ENCODE measurements at regions not wholly inside any gene's neighbourhood (a gene's known extent, or its start where the extent isn't known, plus 50 kb on each side); places are given as distances from the start of the nearest gene placed in this dataset.
A peak's percentile ranks its signal among the peaks of the same experiment; 100 is the strongest.

DNA sequence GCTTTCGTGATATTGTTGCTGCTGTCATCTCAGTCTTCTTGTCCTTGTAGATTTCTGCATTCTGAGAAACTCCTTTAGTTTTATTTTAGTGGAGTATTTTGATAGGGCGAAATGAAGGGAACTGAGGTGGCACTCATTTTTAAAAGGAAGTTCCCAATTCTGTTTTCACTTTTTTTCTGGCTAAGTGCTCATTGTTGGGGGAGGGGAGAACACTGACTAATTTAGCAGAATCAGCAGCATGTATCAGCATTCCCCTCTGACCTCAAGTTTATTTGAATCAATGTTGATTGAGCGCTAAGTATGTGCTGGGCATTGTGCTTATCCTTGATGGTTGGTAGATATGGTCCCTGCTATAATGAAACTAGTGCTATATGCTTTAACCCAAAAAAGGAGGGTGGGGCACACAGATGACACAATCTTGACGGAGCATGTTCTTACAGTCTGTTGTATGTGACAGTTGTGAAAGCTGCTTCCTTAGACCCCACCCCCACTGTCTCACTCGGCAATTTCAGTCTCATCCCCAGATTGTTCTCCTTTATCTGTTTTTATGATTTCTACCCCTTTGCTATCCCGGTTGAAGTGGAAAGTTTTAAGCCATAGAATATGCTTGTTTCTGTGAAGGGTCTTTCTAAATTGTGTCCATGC lies 262.4 kb downstream of the SOX4 start:
- Histone ChIP-seq H3K27ac (peak overlapping the region; percentile 52), H3K9ac (no peak overlapping the region; the same call in 1 of the 2 replicates), H3K36me3 (no peaks in the 10 kb centered on the region), H3K9me3 (no peaks in the 10 kb centered on the region; the same call in 1 of the 2 replicates), H3K4me1 (peaks cover 61% of the 10 kb centered on the region), H4K20me1 (no peaks in the 10 kb centered on the region), H3K27me3 (no peaks in the 10 kb centered on the region), H3K4me3 (no peak overlapping the region), H3K4me2 (peak overlapping the region; percentile 78)
- no peak for TF ChIP-seq Cebpa-rat (IDR thresholded peaks at IDR 0.05)

DNA sequence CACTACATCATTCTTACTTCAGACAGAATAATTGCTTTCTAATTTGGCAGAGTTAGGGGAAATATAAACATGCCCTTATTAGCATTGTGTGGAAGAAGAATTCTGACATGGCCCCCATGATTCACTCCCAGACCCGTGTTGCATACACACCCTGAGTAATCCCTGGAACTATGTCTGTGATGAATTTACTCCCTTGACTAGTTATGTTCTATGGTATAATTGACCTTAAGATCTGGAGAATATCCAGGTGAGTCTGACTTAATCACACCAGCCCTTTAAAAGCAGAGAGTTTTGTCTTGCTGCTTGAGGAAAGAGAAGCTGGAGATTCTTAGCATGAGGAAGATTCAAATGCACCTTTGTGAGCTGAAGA lies 262.9 kb downstream of the SOX4 start:
- H3K27ac ChIP-seq: peak overlapping the region; percentile 52
- H4K20me1 ChIP-seq: no peaks in the 10 kb centered on the region
- H3K36me3 ChIP-seq: no peaks in the 10 kb centered on the region
- peak overlapping the region; percentile 78 for H3K4me2 ChIP-seq
- peaks cover 5% of the 10 kb centered on the region for H3K9me3 ChIP-seq
- no peak for TF ChIP-seq Cebpa-rat (IDR thresholded peaks at IDR 0.05)
- H3K27me3 ChIP-seq: no peaks in the 10 kb centered on the region
- H3K4me1 ChIP-seq: peaks cover 66% of the 10 kb centered on the region
- H3K4me3 ChIP-seq: no peak overlapping the region
- no peak overlapping the region; the same call in 1 of the 2 replicates for H3K9ac ChIP-seq

DNA sequence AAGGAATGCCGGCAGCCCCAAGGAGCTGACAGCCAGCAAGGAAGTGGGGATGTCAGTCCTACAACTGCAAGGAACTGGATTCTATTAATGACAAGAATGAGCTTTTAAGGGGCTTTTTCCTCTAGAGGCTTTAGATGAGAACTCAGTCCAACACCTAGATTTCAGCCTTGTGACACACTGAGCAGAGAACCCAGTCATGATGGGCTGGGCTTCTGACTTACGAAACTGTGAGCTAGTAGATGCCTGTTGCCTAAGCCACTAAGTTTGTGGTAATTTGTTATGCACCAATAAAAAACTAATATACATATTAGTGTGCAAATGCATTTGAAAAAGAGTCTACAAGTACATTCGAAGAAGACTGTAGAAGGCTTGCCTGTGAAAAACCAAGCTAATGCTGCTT lies 263.3 kb downstream of the SOX4 start:
- Histone ChIP-seq H3K4me2 (peak overlapping the region; percentile 78), H3K36me3 (no peaks in the 10 kb centered on the region), H3K9ac (no peak overlapping the region; the same call in 1 of the 2 replicates), H3K4me1 (peaks cover 70% of the 10 kb centered on the region), H3K4me3 (no peak overlapping the region), H3K27ac (peak overlapping the region; percentile 52), H3K9me3 (peaks cover 9% of the 10 kb centered on the region), H3K27me3 (no peaks in the 10 kb centered on the region), H4K20me1 (no peaks in the 10 kb centered on the region)
- TF ChIP-seq Cebpa-rat (IDR thresholded peaks at IDR 0.05): no peak

DNA sequence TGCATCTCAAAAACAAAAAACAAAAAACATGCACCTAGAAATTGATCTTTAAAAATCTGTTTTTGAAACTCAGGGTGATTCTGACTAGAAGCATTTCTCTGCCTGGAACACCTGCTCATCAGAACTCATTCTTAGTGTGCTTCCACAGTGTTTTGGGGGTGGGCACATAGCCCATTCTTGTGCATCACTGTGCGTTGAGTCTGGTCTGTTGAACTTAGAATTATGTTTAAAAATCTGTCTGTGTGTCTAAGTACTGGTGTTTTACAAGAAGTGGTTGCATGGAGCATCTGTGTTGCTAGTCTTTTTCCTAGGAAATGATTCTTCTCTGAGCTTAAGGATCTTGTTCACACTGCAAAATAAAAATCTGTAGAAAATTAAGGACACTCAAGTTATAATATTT lies 264.5 kb downstream of the SOX4 start:
- H3K9ac ChIP-seq: peak overlapping the region; percentile 3; the same call in 1 of the 2 replicates
- peak overlapping the region; percentile 72; the same call in 1 of the 2 replicates for H3K27ac ChIP-seq
- peak overlapping the region; percentile 78 for H3K4me2 ChIP-seq

DNA sequence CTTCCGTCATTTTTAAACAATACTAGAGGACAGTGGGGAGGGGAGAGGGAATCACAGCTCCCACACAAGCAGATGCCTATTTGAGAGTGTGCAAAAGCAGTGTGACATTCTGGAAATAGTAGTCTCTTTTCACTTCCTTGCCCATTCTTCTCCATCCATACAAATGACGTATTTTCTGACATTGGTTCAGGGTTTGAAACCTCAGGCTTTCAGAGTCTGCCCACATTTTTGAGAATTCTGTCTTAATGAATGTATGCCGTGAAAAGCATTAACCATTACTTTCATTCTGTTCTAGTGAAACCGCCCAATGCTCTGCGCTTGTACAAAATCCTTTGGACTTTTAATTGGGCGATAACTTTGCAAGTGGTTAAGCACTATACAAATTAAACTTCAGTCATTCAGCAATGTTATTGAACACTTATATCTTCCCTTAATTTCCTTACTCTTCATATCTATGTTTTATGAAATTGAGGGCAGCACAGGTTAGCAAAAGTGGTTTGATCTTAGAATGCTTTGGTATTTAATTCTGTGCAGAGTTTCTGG lies 265.7 kb downstream of the SOX4 start:
- Histone ChIP-seq H3K9ac (no peak overlapping the region; the same call in 1 of the 2 replicates), H3K27ac (peak overlapping the region; percentile 72), H3K4me1 (peaks cover 87% of the 10 kb centered on the region), H4K20me1 (no peaks in the 10 kb centered on the region), H3K27me3 (no peaks in the 10 kb centered on the region), H3K9me3 (peaks cover 33% of the 10 kb centered on the region), H3K4me2 (peak overlapping the region; percentile 78), H3K4me3 (no peak overlapping the region), H3K36me3 (no peaks in the 10 kb centered on the region; the same call in 1 of the 2 replicates)
- no peak for TF ChIP-seq Cebpa-rat (IDR thresholded peaks at IDR 0.05)

More for the DNA sequence above, 264.5 kb downstream of the SOX4 start:
- Histone ChIP-seq H3K4me1 (peaks cover 82% of the 10 kb centered on the region), H3K27me3 (no peaks in the 10 kb centered on the region), H4K20me1 (no peaks in the 10 kb centered on the region), H3K36me3 (no peaks in the 10 kb centered on the region; the same call in 1 of the 2 replicates), H3K9me3 (peaks cover 21% of the 10 kb centered on the region), H3K4me3 (no peak overlapping the region)
- no peak for TF ChIP-seq Cebpa-rat (IDR thresholded peaks at IDR 0.05)

DNA sequence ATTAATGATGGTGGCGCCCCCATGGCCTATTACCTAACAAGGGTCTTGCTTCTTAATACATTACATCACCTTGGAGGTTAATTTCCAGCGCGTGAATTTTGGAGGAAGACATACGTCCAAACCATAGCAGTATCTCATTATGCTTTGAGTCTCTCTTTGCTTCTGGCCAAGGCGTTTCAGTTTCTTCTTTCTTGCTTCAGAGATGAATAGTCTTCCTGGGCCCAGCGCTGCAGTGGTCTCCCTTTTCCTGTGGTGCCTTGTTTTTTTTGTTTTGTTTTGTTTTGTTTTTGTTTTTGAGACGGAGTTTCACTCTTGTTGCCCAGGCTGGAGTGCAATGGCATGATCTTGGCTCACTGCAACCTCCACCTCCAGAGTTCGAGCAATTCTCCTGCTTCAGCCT lies 268.4 kb downstream of the SOX4 start:
- Histone ChIP-seq H3K9ac (no peak overlapping the region), H3K36me3 (peaks cover 6% of the 10 kb centered on the region; the same call in 1 of the 2 replicates), H3K27ac (peak overlapping the region; percentile 51; the same call in 1 of the 2 replicates), H3K4me2 (peak overlapping the region; percentile 78; the same call in 1 of the 2 replicates), H3K9me3 (peaks cover 54% of the 10 kb centered on the region), H4K20me1 (no peaks in the 10 kb centered on the region), H3K27me3 (no peaks in the 10 kb centered on the region), H3K4me1 (peaks cover 66% of the 10 kb centered on the region), H3K4me3 (no peak overlapping the region)
- TF ChIP-seq Cebpa-rat (IDR thresholded peaks at IDR 0.05): no peak

DNA sequence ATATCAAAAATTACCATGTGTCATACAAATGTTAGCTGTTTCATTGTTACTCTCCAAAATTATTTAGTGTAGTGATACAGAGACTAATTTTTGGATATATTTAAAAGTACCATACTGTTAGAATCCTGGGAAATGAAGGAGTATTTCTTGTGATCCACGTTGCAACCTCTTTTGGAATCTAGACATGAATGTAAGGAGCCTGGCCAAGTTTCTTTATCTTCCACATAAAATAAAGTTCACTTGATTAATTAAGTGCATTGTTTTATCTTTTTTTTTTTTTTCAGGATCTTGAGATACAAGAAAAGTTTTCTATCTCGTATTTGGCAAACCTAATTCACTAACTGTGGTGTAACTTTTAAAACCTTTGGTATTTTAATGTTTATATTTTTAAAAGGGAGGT lies 270.7 kb downstream of the SOX4 start:
- Histone ChIP-seq H3K9me3 (peaks cover 65% of the 10 kb centered on the region), H3K4me2 (no peak overlapping the region), H3K4me1 (peaks cover 58% of the 10 kb centered on the region), H3K27ac (no peak overlapping the region), H3K9ac (no peak overlapping the region), H4K20me1 (no peaks in the 10 kb centered on the region), H3K27me3 (no peaks in the 10 kb centered on the region), H3K36me3 (peaks cover 6% of the 10 kb centered on the region; the same call in 1 of the 2 replicates), H3K4me3 (no peak overlapping the region)
- TF ChIP-seq Cebpa-rat (IDR thresholded peaks at IDR 0.05): no peak

DNA sequence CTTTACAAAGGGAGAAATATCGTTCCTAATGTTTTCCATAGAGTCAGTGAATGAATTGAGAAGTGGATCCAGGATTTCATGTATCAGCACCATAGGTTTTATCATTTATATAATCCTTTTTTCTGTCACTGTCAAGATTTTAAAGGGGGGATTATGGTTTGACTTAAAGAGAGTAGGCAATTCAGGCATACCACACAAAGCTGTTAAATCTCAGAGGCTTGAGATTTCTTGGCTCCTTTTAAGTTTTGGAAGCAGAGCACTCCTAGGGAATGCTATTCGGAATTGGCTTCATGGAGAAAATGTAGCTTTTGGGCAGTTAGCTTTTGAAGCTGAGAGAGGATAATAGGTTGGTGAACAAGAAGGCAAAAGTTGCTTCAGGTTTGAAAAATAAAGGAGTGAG lies 274.7 kb downstream of the SOX4 start:
- peaks cover 6% of the 10 kb centered on the region; the same call in 1 of the 2 replicates for H3K36me3 ChIP-seq
- peaks cover 43% of the 10 kb centered on the region for H3K9me3 ChIP-seq
- H3K27me3 ChIP-seq: no peaks in the 10 kb centered on the region
- no peak for TF ChIP-seq Cebpa-rat (IDR thresholded peaks at IDR 0.05)
- peak overlapping the region; percentile 18; the same call in 1 of the 2 replicates for H3K27ac ChIP-seq
- H3K4me3 ChIP-seq: 0 out of 2 replicates have a peak overlapping the region, but pooled peaks have one; percentile 0
- peaks cover 58% of the 10 kb centered on the region for H3K4me1 ChIP-seq
- peak overlapping the region; percentile 83 for H3K4me2 ChIP-seq
- H4K20me1 ChIP-seq: no peaks in the 10 kb centered on the region
- H3K9ac ChIP-seq: no peak overlapping the region

DNA sequence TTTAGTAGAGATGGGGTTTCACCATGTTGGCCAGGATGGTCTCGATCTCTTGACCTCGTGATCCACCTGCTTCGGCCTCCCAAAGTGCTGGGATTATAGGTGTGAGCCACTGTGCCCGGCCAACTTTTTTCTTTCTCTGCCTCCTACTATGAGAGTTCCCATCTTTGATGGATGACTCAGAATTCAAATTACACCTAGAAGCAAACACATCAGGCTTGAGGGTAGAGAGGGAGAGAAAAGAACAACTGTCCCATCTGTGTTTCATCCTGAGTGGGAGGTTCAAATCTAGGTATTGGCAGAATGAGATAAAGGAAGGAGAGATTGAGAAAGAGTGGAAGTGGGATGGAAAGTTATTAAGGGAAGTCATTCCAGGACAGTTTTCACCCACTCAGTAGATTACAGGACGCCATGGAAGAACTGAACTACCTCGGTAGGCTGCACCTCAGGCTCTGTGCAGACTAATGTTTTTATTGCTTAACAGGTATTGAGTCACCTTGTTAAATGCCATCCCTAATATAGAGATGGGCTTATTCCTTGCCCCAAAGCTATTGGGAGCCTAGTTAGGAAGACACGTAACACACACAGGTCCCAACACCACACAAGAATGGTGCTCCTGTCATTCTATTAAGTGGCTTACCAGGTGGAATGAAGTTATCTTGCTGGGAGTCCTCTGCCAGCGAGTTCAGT lies 275.7 kb downstream of the SOX4 start:
- TF ChIP-seq Cebpa-rat (IDR thresholded peaks at IDR 0.05): no peak
- Histone ChIP-seq H3K27me3 (no peaks in the 10 kb centered on the region), H3K9ac (peak overlapping the region; percentile 13; the same call in 1 of the 2 replicates), H3K4me3 (no peak overlapping the region), H3K4me1 (peaks cover 64% of the 10 kb centered on the region), H3K36me3 (peaks cover 9% of the 10 kb centered on the region; the same call in 1 of the 2 replicates), H3K4me2 (peak overlapping the region; percentile 83), H4K20me1 (no peaks in the 10 kb centered on the region), H3K9me3 (peaks cover 43% of the 10 kb centered on the region), H3K27ac (peak overlapping the region; percentile 82)

Data from BLaER1 (cell line).